ENCODE measurements at regions not wholly inside any gene's neighbourhood (a gene's known extent, or its start where the extent isn't known, plus 50 kb on each side); places are given as distances from the start of the nearest gene placed in this dataset.

DNA sequence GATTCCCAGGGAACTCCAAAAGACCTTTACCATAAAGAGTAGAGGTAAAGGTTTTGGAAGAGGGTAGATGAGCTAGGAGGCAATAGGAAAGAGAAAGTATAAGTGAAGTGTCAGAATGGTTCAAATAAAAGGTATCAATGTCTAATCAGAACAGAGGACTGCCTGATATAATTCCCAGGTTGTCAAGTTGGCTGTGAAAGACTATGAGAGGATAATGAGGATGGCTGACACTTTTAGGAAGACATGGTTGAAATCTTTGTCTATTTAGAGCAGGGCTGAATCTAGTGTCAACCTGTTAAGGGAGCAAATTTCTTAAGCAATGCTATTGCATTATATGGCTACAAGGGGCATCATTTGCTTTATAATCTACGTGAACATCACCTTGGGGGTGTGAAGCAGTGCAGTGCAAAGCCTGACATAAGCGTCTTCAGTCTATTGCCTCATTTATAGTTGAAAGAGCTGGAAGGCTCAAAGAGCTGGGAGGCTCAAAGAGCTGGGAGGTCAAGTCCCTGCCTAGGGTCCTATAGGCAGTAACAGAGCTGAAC lies 308.3 kb upstream of the DEPDC1 start:
- TF ChIP-seq, protein P1, sequence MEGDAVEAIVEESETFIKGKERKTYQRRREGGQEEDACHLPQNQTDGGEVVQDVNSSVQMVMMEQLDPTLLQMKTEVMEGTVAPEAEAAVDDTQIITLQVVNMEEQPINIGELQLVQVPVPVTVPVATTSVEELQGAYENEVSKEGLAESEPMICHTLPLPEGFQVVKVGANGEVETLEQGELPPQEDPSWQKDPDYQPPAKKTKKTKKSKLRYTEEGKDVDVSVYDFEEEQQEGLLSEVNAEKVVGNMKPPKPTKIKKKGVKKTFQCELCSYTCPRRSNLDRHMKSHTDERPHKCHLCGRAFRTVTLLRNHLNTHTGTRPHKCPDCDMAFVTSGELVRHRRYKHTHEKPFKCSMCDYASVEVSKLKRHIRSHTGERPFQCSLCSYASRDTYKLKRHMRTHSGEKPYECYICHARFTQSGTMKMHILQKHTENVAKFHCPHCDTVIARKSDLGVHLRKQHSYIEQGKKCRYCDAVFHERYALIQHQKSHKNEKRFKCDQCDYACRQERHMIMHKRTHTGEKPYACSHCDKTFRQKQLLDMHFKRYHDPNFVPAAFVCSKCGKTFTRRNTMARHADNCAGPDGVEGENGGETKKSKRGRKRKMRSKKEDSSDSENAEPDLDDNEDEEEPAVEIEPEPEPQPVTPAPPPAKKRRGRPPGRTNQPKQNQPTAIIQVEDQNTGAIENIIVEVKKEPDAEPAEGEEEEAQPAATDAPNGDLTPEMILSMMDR (IDR thresholded peaks at IDR 0.05; ENCODE audit: low read depth, low read length, missing input control) = no peak
- TF ChIP-seq JUND (IDR thresholded peaks at IDR 0.05) (no peak), YY1 (IDR thresholded peaks at IDR 0.05) (no peak), ATF3 (IDR thresholded peaks at IDR 0.05) (no peak), FOXA2 (IDR thresholded peaks at IDR 0.05) (no peak), RAD21 (IDR thresholded peaks at IDR 0.05) (no peak), GABPA (IDR thresholded peaks at IDR 0.05 in 1 of 2, conservative IDR thresholded peaks at IDR 0.05 in 1 of 2) (no peak)
- TF ChIP-seq, protein P2, sequence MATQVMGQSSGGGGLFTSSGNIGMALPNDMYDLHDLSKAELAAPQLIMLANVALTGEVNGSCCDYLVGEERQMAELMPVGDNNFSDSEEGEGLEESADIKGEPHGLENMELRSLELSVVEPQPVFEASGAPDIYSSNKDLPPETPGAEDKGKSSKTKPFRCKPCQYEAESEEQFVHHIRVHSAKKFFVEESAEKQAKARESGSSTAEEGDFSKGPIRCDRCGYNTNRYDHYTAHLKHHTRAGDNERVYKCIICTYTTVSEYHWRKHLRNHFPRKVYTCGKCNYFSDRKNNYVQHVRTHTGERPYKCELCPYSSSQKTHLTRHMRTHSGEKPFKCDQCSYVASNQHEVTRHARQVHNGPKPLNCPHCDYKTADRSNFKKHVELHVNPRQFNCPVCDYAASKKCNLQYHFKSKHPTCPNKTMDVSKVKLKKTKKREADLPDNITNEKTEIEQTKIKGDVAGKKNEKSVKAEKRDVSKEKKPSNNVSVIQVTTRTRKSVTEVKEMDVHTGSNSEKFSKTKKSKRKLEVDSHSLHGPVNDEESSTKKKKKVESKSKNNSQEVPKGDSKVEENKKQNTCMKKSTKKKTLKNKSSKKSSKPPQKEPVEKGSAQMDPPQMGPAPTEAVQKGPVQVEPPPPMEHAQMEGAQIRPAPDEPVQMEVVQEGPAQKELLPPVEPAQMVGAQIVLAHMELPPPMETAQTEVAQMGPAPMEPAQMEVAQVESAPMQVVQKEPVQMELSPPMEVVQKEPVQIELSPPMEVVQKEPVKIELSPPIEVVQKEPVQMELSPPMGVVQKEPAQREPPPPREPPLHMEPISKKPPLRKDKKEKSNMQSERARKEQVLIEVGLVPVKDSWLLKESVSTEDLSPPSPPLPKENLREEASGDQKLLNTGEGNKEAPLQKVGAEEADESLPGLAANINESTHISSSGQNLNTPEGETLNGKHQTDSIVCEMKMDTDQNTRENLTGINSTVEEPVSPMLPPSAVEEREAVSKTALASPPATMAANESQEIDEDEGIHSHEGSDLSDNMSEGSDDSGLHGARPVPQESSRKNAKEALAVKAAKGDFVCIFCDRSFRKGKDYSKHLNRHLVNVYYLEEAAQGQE (IDR thresholded peaks at IDR 0.05) = no peak
- TF ChIP-seq, protein P3, sequence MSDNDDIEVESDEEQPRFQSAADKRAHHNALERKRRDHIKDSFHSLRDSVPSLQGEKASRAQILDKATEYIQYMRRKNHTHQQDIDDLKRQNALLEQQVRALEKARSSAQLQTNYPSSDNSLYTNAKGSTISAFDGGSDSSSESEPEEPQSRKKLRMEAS (IDR thresholded peaks at IDR 0.05) = no peak
